Gastroesophageal sphincter (tissue), 3 donors: ENCODE measurements at regions not wholly inside any gene's neighbourhood (a gene's known extent, or its start where the extent isn't known, plus 50 kb on each side); places are given as distances from the start of the nearest gene placed in this dataset.

Experiments
- CTCF ChIP-seq, 4 experiments: fragments of 200-600 bp in 2 of 4; fragments of 450-650 bp in 2 of 4; sonication (generic) in 1 of 4; IDR thresholded peaks; one replicate each; pipeline ENCODE4 v1.5.1; 2017 to 2019; ENCODE audit warnings: antibody characterized with exemption in 4 of 4, mild to moderate bottlenecking in 2 of 4, moderate library complexity in 2 of 4
- EP300 ChIP-seq: sonication (generic); formaldehyde crosslinking; IDR thresholded peaks from one replicate; pipeline ENCODE4 v1.6.1; 2017; ENCODE audit warnings: antibody characterized with exemption, mild to moderate bottlenecking
- POLR2A ChIP-seq, 2 donors: fragments of 450-650 bp; IDR thresholded peaks; one replicate each; pipeline ENCODE4 v1.6.1; 2017; ENCODE audit warnings: antibody characterized with exemption in 2 of 2, mild to moderate bottlenecking in 2 of 2, moderate library complexity in 1 of 2
- POLR2AphosphoS5 ChIP-seq: sonication (generic); formaldehyde crosslinking; IDR thresholded peaks from one replicate; pipeline ENCODE4 v1.6.1; 2017; ENCODE audit warnings: antibody characterized with exemption

GRCh38 chr2:4725618-4726017 lies 966.6 kb upstream of the SOX11 start:
- TF ChIP-seq CTCF (IDR thresholded peaks at IDR 0.05) (no peak), EP300 (no peak), POLR2A (IDR thresholded peaks at IDR 0.05) (no peak), POLR2AphosphoS5 (no peak)
